ENCODE measurements at regions not wholly inside any gene's neighbourhood (a gene's known extent, or its start where the extent isn't known, plus 50 kb on each side); places are given as distances from the start of the nearest gene placed in this dataset.
A peak's percentile ranks its signal among the peaks of the same experiment; 100 is the strongest.
"Not testable (repeated sequence)": the region's sequence is repeated elsewhere in the genome, so short reads cannot be mapped to it uniquely, and the experiment has no call there.

GRCh38 chrY:26167332-26167731 lies 545.4 kb downstream of the CDY1 start:
- not testable (repeated sequence) for DNase-seq (ENCODE audit: low spot score)

DNA sequence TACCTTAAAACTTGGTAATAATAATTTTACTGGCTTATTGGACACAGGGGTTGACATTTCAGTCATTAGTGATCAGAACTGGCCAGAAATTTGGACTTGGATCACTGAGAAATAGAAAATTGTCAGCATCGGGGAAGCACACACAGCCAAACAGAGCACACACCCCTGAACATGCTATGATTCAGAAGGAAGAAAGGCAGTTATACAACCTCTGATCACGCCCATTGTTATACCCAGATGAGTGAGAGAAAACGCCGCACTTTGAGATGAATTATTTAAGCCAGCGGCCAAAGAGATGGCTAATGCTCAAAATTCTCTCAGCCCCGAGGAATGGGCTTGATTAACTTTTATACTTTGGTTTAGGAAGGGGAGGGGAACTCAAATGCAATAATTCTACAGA lies 557.4 kb downstream of the CDY1 start:
- DNase-seq (ENCODE audit: low spot score): not testable (repeated sequence)

GRCh38 chrY:26224974-26225373 lies 603.1 kb downstream of the CDY1 start:
- not testable (repeated sequence) for DNase-seq (ENCODE audit: low spot score)

DNA sequence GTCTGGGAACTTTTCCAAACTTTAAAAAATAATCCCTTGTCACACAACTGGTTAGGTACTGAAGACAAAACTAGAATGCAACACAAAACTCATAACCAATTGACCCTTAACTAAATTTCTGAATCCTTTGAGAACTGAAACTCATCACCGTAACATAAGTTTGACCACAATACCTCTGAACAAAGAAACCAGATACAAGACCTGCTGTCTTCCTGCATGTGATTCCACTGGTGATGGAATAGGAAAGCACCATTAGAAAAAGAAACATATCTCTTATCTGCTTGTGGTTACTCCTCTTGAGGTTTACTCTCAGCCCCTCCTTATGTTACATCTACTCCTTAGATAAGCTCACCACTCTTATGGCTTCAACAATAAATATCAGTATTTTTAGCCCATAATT lies 603.6 kb downstream of the CDY1 start:
- not testable (repeated sequence) for DNase-seq (ENCODE audit: low spot score)

DNA sequence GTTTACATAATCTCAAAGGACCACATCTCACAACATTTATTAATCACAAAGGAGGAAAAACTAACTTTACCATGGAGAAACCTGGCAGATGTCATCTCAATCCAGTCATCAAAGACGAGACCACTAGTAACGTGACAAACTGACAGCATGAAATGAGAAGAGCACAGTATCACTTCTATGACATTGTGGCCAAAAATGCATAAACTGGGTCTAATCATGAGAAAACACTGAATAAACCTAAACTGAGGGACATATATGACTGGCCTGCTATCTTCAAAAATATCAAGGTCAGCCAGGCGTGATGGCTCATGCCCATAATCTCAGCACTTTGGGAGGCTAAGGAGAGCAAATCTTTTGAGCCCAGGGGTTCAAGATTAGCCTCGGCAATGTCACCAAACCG lies 619.0 kb downstream of the CDY1 start:
- not testable (repeated sequence) for DNase-seq (ENCODE audit: low spot score)

- DNase-seq (ENCODE audit: low spot score): not testable (repeated sequence)
These were observed 632.3 kb downstream of the CDY1 start for GRCh38 chrY:26254262-26254661.

DNA sequence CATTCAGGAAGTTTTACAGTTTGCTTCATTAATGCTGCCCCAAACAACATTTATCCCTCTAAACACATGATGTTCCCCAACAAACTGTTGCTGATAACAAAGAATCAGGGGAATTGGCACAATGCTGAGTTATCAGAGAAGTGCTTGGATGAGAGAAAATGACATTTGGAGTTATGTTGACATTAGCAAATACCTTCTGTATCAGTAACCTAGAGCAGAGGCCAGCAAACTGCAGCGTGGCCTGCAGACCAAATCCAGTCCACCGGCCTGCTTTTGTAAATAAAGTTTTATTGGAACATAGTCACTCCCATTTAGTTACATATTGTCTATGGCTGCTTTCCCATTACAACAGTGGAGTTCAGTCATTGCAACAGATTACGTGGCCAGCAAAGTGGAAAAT lies 643.5 kb downstream of the CDY1 start:
- DNase-seq (ENCODE audit: low spot score): not testable (repeated sequence)

DNA sequence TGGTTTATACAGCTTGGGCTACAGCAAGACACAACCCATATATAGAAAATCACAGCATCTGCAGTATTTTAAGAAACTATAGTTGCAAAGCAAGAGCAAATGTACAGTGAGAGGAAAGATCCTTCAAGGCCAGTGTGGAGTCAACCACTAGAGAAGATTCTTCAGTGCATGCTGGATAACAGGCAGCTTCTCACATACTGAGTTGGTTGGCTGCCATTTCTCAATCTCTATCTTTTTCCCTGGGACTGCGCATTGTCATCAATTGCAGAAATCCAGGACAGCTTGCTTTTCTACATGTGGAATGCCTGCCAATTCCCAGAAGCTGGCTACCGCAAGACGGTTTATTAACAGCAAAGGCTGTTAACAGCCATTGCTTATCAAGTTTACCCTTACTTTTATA lies 646.5 kb downstream of the CDY1 start:
- not testable (repeated sequence) for DNase-seq (ENCODE audit: low spot score)

DNA sequence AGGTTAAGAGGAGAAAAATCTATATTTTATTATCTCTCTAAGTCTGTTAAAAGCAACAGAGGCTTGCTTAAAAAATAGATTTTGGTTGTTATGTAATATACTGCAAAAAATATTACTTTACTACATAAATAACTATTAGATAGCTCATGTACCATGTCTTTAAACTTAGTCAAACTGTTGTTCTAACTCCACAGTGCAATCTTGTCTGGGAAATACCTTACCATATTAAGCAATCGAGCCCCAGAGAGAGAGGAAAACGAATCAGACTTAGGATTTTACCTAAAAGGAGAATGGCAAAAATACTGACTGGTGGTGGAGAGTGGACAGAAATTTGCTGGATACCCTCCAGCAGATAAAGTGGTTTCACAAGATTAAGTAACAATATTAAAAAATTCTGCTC lies 647.0 kb downstream of the CDY1 start:
- DNase-seq (ENCODE audit: low spot score): not testable (repeated sequence)

GRCh38 chrY:26273089-26273488 lies 651.2 kb downstream of the CDY1 start:
- DNase-seq (ENCODE audit: low spot score): not testable (repeated sequence)

- not testable (repeated sequence) for DNase-seq (ENCODE audit: low spot score)
These were observed 684.1 kb downstream of the CDY1 start for GRCh38 chrY:26306046-26306445.

DNA sequence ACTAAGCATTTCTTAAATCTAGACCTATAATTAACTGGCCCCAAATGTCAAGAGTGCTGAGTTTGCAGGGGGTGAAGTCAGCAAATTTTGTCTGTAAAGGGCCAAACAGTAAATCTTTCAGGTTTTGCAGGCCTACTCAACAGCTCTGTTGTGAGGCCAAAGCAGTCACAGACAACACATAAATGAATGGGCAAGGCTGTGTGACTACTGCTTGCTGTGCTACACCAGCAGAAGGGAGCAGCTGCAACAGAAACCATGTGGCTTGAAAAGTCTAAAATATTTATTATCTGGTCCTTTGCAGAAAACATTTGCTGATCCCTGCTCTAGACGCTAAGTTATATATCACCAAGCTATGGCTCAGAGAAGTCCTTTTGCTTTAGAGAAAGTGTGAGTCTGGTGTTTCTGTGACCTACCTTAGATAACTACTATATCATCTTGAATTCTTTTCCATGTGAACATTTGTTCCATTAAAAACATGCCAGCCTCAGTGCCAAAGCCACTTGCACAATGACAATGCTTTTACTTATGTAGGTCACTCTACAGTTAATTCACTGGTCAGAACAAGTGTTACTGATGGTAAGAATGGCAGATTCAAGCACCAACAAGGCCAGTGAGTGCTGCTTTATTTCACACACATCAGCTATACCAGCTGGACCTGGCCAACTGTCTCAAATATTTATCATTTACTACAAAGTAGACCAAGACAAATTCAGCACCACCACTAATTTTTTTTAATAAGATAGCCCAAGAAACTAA lies 684.9 kb downstream of the CDY1 start:
- DNase-seq (ENCODE audit: low spot score): not testable (repeated sequence)

GRCh38 chrY:26308308-26308707 lies 686.4 kb downstream of the CDY1 start:
- DNase-seq (ENCODE audit: low spot score): not testable (repeated sequence)

DNA sequence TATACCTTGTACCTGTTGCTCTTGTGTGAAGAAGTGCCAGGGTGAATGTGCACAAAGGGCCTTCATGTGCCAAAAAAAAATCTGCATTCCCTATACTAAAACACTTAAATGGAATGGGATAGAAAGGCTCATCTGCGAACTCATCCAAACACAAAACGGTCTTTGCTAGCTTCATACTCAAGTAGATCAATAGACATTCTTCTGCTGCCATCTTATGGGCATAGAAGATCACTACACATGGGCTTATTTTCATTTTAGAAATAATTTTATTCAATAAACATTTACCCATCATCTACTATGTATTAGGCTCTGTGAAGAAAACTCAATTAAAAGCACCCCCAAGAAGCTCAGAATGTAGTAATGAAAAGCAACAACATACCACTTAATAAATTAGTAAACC lies 693.1 kb downstream of the CDY1 start:
- not testable (repeated sequence) for DNase-seq (ENCODE audit: low spot score)

- DNase-seq (ENCODE audit: low spot score): not testable (repeated sequence)
These were observed 697.7 kb downstream of the CDY1 start for GRCh38 chrY:26319488-26320202.

DNA sequence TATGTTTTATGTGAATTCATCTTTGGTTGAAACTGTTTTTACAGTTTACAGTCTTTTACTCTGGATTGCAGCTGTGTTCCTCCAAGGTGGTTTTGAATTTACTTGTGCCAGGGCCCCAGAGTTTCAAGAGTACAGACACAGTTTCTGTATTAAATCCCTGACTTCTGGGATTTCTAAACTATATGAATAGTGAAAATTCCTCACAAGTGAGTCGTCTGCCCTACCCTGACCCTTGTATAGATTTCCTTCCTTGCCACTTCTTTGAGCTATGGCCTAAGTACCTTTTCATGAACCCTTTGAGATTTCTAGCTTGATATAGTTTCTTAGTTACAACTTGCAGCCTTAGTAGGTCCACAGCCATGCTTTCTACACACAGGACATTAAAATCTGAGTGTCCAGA lies 700.8 kb downstream of the CDY1 start:
- DNase-seq (ENCODE audit: low spot score): not testable (repeated sequence)

DNA sequence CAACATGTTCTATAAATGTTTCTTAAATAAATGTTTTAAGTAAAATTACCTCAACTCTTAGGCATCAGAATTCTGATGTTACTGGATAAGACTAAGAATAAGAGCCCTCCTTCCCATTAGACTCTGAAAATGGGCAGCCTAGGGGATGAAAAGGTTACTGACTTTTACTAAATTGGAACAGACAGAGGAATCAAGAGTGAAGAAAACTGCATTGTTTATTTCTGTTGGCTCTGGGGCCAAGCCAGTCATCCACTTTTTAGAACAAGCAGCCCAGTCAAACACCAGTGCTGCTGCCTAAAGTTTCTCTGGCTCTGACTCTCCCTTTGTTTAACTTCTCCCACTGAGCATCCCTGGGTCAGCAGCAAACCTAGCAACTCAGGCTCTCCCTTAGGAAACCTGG lies 731.0 kb downstream of the CDY1 start:
- peak; percentile 70 for DNase-seq (ENCODE audit: low spot score)

DNA sequence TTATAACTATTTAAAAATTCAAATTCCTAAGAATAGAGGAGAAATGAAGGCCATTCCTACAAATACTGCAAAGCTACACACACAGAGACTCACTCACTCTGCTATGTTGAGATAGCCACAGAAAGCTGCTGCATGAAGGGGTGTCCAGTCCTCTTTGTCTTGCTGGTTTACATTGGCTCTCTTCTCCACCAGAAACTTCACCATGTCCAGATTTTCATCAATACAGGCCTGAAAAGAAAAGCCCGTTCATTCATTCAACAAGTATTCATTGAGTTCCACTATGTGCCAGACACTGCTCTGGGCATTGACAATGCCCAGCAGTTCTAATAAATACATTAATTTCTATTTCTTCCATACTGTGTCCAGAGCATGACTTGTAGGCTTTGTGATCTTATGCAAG lies 732.3 kb downstream of the CDY1 start:
- DNase-seq (ENCODE audit: low spot score): peak; percentile 82

- not testable (repeated sequence) for DNase-seq (ENCODE audit: low spot score)
These were observed 738.0 kb downstream of the CDY1 start for GRCh38 chrY:26359869-26360268.

DNA sequence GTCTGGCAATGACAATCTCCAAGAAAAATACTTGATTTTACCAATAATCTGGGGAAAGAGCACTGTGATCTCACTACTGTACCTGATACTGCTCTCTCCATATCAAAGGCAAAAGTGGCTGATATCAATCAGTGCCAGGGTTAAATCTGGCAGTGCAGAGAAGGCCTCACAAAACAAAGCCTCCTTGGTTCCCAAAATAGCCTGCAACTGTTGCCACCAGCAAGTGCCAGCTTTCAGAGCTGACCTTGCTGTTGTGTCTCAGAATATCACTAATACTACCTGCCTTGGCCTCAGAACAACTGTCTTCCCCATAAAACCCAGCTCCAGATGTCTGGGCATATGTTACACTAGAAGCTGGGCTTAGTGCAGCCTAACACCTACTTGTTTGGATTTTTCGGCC lies 738.6 kb downstream of the CDY1 start:
- DNase-seq (ENCODE audit: low spot score): not testable (repeated sequence)

DNA sequence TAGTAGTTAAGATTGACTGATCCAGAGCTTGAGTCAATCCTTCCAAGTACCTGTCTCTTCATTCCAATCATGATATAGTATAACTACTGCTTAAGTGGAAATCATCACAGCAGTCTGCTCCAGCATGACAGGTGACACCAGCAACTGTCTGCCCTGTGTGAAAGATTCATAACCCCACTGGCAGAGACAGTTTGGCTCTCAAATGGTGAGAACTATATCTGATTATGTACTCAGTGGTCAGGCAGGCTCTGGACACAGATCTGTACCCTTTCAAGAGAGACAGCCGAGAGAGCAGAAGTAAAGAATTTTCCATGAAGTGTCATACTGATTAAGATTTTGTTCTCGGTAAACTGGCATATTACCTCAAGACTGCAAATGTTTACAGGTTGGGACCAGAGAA lies 741.5 kb downstream of the CDY1 start:
- DNase-seq (ENCODE audit: low spot score): not testable (repeated sequence)

- DNase-seq (ENCODE audit: low spot score): not testable (repeated sequence)
These were observed 744.2 kb downstream of the CDY1 start for GRCh38 chrY:26366091-26366490.

GRCh38 chrY:26372480-26372879 lies 750.6 kb downstream of the CDY1 start:
- not testable (repeated sequence) for DNase-seq (ENCODE audit: low spot score)

Measured in globus pallidus (tissue), 1 donor.